ENCODE measurements at regions not wholly inside any gene's neighbourhood (a gene's known extent, or its start where the extent isn't known, plus 50 kb on each side); places are given as distances from the start of the nearest gene placed in this dataset.

DNA sequence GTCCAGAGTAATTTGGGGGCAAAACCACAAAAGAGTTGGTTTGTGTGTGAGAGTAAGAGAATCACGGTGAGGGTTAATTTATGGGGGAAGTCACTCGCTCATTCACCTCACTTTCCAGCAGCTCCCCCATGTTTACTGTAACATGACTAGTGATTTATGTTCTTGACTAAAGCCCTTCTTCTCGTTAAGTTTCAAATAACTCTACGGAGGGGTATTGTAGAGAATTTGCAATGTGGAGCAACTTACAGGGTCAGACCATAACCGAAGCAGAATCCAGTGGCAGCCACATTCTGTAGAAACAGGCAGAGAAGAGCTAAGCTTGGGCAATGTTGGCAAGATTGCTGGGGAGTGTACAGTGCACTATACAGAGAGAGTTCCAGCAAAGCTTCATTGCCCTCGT lies 760.6 kb downstream of the IRX1 start:
- 10% methylated on average over 6 of the region's 6 CpGs for WGBS (ENCODE audit: missing lambda C conversion rate)
- no peak overlapping the region for H3K27ac ChIP-seq
- ChIA-PET CTCF (interaction anchor here (0.6 kb wide), 1 partner anchor 257 kb away, joined by 3 read pairs; no protein-coding TSS in a partner anchor), POLR2A (no interaction called here)
- H3K4me3 ChIP-seq: no peak overlapping the region
- DNase-seq (ENCODE audit: low read depth in 1 of 2, low spot score in 1 of 2) (no peak), ATAC-seq (no peak), FAIRE-seq (no peak)
- H3K9me3 ChIP-seq: no peaks in the 10 kb centered on the region
- no peaks in the 10 kb centered on the region for H3K4me1 ChIP-seq
- H3K4me2 ChIP-seq: no peak overlapping the region
- TF ChIP-seq EHMT2 (IDR thresholded peaks at IDR 0.05; ENCODE audit: low read depth) (no peak), ZSCAN20 (CRISPR knock-in tag; IDR thresholded peaks at IDR 0.05) (no peak), ZNF302 (CRISPR knock-in tag; IDR thresholded peaks at IDR 0.05) (no peak), RCOR1 (IDR thresholded peaks at IDR 0.05; ENCODE audit: low read depth, low read length) (no peak), EP300 (IDR thresholded peaks at IDR 0.05) (no peak), MAZ (IDR thresholded peaks at IDR 0.05; ENCODE audit: borderline replicate concordance, low read depth, low read length) (no peak), CHD2 (IDR thresholded peaks at IDR 0.05; ENCODE audit: low read length, partially characterized antibody) (no peak), EHF (CRISPR knock-in tag; IDR thresholded peaks at IDR 0.05) (no peak), HDAC2 (IDR thresholded peaks at IDR 0.05) (no peak)
- TF ChIP-seq, protein P1, sequence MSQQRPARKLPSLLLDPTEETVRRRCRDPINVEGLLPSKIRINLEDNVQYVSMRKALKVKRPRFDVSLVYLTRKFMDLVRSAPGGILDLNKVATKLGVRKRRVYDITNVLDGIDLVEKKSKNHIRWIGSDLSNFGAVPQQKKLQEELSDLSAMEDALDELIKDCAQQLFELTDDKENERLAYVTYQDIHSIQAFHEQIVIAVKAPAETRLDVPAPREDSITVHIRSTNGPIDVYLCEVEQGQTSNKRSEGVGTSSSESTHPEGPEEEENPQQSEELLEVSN (IDR thresholded peaks at IDR 0.05; ENCODE audit: borderline replicate concordance, low read depth): no peak

DNA sequence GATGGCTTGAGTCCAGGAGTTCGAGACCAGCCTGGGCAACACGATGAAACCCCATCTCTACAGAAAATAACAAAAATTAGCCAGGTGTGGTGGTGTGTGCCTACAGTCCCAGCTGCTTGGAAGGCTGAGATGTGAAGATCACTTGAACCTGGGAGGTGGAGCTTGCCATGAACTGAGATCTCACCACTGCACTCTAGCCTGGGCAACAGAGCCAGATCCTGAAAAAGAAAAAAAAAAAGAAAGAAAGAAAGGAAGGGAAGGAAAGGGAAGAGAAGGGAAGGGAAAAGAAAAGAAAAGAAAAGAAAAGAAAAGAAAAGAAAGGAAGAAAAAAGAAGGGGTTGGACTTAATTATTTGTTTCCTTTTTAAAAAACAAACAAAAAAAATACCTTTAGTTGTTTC lies 764.2 kb downstream of the IRX1 start:
- ChIA-PET CTCF (no interaction called here), POLR2A (no interaction called here)
- DNase-seq (ENCODE audit: low read depth in 1 of 2, low spot score in 1 of 2): no peak
- 5% methylated on average over 2 of the region's 2 CpGs for WGBS (ENCODE audit: missing lambda C conversion rate)
- no peak for ATAC-seq
- Histone ChIP-seq H3K4me2 (no peak overlapping the region), H3K4me1 (no peaks in the 10 kb centered on the region), H3K4me3 (no peak overlapping the region), H3K27ac (no peak overlapping the region), H3K9me3 (no peaks in the 10 kb centered on the region)
- TF ChIP-seq, protein P2, sequence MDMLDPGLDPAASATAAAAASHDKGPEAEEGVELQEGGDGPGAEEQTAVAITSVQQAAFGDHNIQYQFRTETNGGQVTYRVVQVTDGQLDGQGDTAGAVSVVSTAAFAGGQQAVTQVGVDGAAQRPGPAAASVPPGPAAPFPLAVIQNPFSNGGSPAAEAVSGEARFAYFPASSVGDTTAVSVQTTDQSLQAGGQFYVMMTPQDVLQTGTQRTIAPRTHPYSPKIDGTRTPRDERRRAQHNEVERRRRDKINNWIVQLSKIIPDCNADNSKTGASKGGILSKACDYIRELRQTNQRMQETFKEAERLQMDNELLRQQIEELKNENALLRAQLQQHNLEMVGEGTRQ (IDR thresholded peaks at IDR 0.05): no peak
- TF ChIP-seq, protein P3, sequence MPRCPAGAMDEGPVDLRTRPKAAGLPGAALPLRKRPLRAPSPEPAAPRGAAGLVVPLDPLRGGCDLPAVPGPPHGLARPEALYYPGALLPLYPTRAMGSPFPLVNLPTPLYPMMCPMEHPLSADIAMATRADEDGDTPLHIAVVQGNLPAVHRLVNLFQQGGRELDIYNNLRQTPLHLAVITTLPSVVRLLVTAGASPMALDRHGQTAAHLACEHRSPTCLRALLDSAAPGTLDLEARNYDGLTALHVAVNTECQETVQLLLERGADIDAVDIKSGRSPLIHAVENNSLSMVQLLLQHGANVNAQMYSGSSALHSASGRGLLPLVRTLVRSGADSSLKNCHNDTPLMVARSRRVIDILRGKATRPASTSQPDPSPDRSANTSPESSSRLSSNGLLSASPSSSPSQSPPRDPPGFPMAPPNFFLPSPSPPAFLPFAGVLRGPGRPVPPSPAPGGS (IDR thresholded peaks at IDR 0.05): no peak
- TF ChIP-seq MAZ (IDR thresholded peaks at IDR 0.05; ENCODE audit: borderline replicate concordance, low read depth, low read length): no peak
- no peak for TF ChIP-seq ZSCAN20 (CRISPR knock-in tag; IDR thresholded peaks at IDR 0.05)
- no peak for TF ChIP-seq FOXS1 (CRISPR knock-in tag; IDR thresholded peaks at IDR 0.05)
- TF ChIP-seq HOXB5 (CRISPR knock-in tag; IDR thresholded peaks at IDR 0.05): no peak
- no peak for TF ChIP-seq EP300 (IDR thresholded peaks at IDR 0.05)
- TF ChIP-seq EHF (CRISPR knock-in tag; IDR thresholded peaks at IDR 0.05): no peak
- FAIRE-seq: no peak

DNA sequence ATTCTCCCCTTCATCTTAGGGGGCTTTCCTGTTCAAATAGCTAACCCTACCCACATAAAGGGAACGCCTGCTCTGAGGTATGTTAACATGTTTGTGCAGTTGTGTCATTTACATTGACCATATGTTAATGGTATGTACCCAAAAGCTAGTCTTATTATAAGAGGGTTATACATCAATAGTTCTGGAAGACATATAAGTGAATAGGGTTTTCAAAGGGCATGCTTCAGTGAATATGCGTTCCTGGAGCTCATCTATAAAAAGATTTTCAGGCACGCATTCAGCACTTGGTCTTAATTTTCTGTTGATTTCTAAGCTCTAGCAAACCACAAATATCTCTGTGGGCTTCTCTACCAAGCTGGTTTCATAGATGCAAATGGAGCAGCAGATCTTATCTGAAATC lies 766.1 kb downstream of the IRX1 start:
- ATAC-seq: no peak
- FAIRE-seq: no peak
- TF ChIP-seq, protein P4, sequence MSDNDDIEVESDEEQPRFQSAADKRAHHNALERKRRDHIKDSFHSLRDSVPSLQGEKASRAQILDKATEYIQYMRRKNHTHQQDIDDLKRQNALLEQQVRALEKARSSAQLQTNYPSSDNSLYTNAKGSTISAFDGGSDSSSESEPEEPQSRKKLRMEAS (IDR thresholded peaks at IDR 0.05): no peak
- TF ChIP-seq, protein P2 (IDR thresholded peaks at IDR 0.05): no peak
- TF ChIP-seq CHD2 (IDR thresholded peaks at IDR 0.05; ENCODE audit: low read length, partially characterized antibody) (no peak), NFE2L2 (conservative IDR thresholded peaks at IDR 0.05; ENCODE audit: low read length) (no peak), ZNF302 (CRISPR knock-in tag; IDR thresholded peaks at IDR 0.05) (no peak)

DNA sequence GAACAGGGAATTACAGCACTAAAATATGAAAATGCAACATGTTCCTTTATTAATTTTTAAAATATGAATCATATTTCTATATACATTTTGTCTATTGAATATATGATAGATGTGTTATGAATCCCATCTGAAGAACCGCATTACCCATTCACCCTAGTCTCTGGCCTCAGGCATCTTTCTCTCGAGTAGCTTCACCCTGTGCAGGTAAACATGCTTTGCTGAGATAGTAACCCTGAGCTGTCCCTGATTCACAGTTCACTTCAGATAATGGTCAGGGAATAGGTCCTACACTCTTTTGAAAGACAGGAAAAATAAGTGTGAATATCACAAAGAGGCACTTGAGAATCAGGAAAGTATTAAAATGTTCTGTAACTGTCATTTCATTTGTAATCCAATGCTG lies 766.8 kb downstream of the IRX1 start:
- no peak for ATAC-seq
- Histone ChIP-seq H3K4me1 (no peaks in the 10 kb centered on the region), H3K27ac (no peak overlapping the region), H3K4me2 (no peak overlapping the region), H3K4me3 (no peak overlapping the region), H3K9me3 (no peaks in the 10 kb centered on the region)
- FAIRE-seq: no peak
- CTCF ChIA-PET: no interaction called here
- POLR2A ChIA-PET: no interaction called here
- WGBS (ENCODE audit: missing lambda C conversion rate): 9% methylated on average over 2 of the region's 2 CpGs
- no peak for DNase-seq (ENCODE audit: low read depth in 1 of 2, low spot score in 1 of 2)
- TF ChIP-seq MAFK (IDR thresholded peaks at IDR 0.05; ENCODE audit: partially characterized antibody) (no peak), TFCP2L1 (CRISPR knock-in tag; IDR thresholded peaks at IDR 0.05) (no peak), JUN (IDR thresholded peaks at IDR 0.05) (no peak), HOXA7 (CRISPR knock-in tag; IDR thresholded peaks at IDR 0.05) (no peak), MAZ (IDR thresholded peaks at IDR 0.05; ENCODE audit: borderline replicate concordance, low read depth, low read length) (no peak), ZSCAN20 (CRISPR knock-in tag; IDR thresholded peaks at IDR 0.05) (no peak), CEBPB (IDR thresholded peaks at IDR 0.05) (no peak), CHD2 (IDR thresholded peaks at IDR 0.05; ENCODE audit: low read length, partially characterized antibody) (no peak), CBX2 (IDR thresholded peaks at IDR 0.05; ENCODE audit: borderline replicate concordance, low read depth) (no peak)
- TF ChIP-seq, protein P5, sequence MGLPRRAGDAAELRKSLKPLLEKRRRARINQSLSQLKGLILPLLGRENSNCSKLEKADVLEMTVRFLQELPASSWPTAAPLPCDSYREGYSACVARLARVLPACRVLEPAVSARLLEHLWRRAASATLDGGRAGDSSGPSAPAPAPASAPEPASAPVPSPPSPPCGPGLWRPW (IDR thresholded peaks at IDR 0.05): no peak
- TF ChIP-seq, protein P3 (IDR thresholded peaks at IDR 0.05): no peak
- TF ChIP-seq, protein P2 (IDR thresholded peaks at IDR 0.05): no peak

More for the DNA sequence above, 766.1 kb downstream of the IRX1 start:
- no peaks in the 10 kb centered on the region for H3K4me1 ChIP-seq
- POLR2A ChIA-PET: no interaction called here
- 8% methylated on average over 3 of the region's 3 CpGs for WGBS (ENCODE audit: missing lambda C conversion rate)
- no peaks in the 10 kb centered on the region for H3K9me3 ChIP-seq
- no peak for DNase-seq (ENCODE audit: low read depth in 1 of 2, low spot score in 1 of 2)
- H3K27ac ChIP-seq: no peak overlapping the region
- no peak overlapping the region for H3K4me2 ChIP-seq
- H3K4me3 ChIP-seq: no peak overlapping the region
- CTCF ChIA-PET: no interaction called here
